ENCODE measurements at regions not wholly inside any gene's neighbourhood (a gene's known extent, or its start where the extent isn't known, plus 50 kb on each side); places are given as distances from the start of the nearest gene placed in this dataset.
"Not testable (repeated sequence)": the region's sequence is repeated elsewhere in the genome, so short reads cannot be mapped to it uniquely, and the experiment has no call there.

DNA sequence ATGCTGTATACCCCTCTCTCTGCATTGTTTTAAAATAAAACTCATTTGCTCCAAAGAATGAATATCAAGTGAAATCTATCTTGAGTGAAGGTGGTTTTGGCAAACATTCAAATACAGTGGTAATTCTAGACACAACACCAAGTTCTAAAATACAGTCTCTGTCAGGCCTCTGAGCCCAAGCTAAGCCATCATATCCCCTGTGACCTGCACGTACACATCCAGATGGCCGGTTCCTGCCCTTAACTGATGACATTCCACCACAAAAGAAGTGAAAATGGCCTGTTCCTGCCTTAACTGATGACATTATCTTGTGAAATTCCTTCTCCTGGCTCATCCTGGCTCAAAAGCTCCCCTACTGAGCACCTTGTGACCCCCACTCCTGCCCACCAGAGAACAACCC lies 1201.5 kb downstream of the FLRT2 start:
- TF ChIP-seq, protein P1, sequence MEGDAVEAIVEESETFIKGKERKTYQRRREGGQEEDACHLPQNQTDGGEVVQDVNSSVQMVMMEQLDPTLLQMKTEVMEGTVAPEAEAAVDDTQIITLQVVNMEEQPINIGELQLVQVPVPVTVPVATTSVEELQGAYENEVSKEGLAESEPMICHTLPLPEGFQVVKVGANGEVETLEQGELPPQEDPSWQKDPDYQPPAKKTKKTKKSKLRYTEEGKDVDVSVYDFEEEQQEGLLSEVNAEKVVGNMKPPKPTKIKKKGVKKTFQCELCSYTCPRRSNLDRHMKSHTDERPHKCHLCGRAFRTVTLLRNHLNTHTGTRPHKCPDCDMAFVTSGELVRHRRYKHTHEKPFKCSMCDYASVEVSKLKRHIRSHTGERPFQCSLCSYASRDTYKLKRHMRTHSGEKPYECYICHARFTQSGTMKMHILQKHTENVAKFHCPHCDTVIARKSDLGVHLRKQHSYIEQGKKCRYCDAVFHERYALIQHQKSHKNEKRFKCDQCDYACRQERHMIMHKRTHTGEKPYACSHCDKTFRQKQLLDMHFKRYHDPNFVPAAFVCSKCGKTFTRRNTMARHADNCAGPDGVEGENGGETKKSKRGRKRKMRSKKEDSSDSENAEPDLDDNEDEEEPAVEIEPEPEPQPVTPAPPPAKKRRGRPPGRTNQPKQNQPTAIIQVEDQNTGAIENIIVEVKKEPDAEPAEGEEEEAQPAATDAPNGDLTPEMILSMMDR (IDR thresholded peaks at IDR 0.05; ENCODE audit: low read depth, low read length) = not testable (repeated sequence)
- TF ChIP-seq POLR2A (IDR thresholded peaks at IDR 0.05; ENCODE audit: extremely low read depth, insufficient read length) = not testable (repeated sequence)
- TF ChIP-seq, protein P2, sequence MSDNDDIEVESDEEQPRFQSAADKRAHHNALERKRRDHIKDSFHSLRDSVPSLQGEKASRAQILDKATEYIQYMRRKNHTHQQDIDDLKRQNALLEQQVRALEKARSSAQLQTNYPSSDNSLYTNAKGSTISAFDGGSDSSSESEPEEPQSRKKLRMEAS (IDR thresholded peaks at IDR 0.05; ENCODE audit: low read depth, low read length) = not testable (repeated sequence)

Data from NB4 (cell line).